ENCODE measurements at regions not wholly inside any gene's neighbourhood (a gene's known extent, or its start where the extent isn't known, plus 50 kb on each side); places are given as distances from the start of the nearest gene placed in this dataset.

DNA sequence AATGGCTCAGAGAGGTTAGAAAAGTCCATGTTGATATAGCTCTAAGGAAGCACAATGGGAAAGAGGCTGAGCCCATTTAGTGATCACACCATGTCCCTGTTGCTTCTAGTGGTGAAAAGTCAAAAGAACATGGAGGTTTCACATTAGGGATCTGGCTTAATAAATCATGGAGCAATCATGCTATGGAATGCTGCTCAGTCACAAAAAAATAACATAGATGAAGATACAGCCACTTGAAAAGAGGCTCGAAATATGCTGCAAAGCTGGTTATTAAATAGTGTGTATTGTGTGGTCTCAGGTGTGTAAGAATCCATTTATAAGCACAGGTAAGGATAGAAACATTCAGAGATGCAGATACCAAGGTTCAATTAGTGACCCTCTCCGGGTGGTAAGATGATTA is 63.6 kb upstream of the CPO start:
- Mint-ChIP-seq H3K36me3 (no peaks in the 10 kb centered on the region), H3K27ac (no peak overlapping the region), H3K4me3 (no peak overlapping the region), H3K4me1 (no peaks in the 10 kb centered on the region), H3K9me3 (no peaks in the 10 kb centered on the region), H3K27me3 (no peaks in the 10 kb centered on the region)
- DNase-seq, result no peak

DNA sequence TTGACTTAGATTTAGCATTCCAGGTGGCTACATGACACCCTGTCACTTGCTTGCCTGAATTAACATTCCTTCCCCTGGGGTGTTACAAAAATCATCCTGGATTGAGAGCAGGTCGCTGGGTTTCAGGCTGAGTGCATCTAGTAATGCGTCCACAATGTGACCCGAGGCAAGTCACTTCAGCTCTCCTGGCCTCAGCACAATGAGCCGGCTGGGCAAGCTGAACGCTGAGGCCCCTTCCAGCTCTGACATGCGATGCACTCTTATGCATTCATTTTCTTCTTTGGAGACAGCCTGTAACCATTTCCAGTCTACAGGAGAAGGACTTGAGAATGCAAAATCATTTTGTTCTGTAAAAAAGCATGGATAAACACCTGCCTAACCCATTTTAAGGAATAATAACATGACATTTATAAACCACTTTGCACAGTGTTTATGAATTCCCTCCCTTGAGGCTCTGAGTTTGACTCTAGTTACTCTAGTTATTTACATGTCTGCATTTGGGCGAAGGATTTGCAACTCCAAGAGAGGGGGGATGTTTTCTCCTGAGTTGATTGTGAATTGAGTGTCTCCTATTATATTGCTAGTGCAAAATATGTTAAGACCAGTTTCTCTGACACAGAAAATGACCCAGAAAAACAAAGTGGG is 63.0 kb upstream of the CPO start:
- H3K9me3 Mint-ChIP-seq, result no peaks in the 10 kb centered on the region
- no peak overlapping the region for H3K4me3 Mint-ChIP-seq
- DNase-seq, result no peak
- no peaks in the 10 kb centered on the region for H3K36me3 Mint-ChIP-seq
- no peak overlapping the region for H3K27ac Mint-ChIP-seq
- H3K27me3 Mint-ChIP-seq, result no peaks in the 10 kb centered on the region
- H3K4me1 Mint-ChIP-seq, result no peaks in the 10 kb centered on the region

DNA sequence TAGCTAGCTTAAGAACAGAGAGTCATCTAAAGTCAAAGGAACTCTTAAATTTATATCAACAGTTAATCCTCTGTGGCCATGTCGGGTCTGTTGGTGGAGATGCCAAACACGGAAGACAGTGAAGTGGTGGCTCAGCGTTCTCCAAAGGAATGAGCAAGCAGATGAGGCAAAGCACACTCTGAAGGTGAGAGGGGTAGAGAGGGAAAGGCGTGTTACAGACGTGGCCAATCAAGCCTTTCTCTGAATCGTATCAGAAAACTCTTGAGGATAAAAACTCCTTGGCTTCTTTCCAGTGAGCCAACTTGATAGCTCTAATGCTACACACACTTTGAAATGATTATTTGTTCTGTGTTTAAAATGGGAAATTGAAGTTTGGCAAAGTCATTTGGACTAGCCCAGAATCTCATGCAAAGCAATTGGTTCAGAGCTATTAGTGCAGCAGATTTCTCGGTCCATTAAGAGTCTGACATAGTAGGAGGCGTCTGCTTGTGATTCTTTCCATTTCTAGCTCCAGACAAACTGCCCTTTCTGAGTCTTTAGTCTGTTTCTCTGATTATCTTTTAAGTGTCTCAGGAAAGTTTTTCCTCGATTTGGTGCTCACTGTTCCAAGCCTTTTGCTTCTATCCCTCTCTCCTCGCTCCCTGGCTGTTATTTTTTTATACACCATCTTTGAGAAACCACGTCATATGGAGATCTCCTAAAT is 57.5 kb upstream of the CPO start:
- H3K4me3 Mint-ChIP-seq, result no peak overlapping the region
- DNase-seq, result no peak
- H3K27ac Mint-ChIP-seq, result no peak overlapping the region
- H3K4me1 Mint-ChIP-seq, result no peaks in the 10 kb centered on the region
- H3K36me3 Mint-ChIP-seq, result peaks cover 3% of the 10 kb centered on the region
- H3K27me3 Mint-ChIP-seq, result no peaks in the 10 kb centered on the region
- no peaks in the 10 kb centered on the region for H3K9me3 Mint-ChIP-seq

DNA sequence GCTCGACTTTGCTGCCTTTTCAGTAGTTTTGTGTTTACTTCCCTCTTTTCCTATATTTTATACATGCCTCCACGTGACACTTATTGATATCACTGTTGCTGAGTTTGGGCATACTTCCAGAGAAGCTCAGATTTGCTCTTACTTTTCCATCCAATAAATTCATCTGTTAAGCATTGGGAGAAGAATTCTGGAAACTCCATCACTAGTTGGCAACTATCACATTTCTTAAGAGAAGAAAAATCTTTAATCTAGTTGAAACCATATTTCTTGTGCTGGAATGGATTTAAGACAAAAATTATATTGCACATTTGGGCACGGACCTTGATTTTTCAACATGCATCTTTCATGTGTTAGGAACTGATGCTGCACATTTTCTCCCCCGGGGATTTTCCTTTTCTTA is 52.6 kb upstream of the CPO start:
- no peaks in the 10 kb centered on the region for H3K27me3 Mint-ChIP-seq
- H3K9me3 Mint-ChIP-seq, result no peaks in the 10 kb centered on the region
- peaks cover 5% of the 10 kb centered on the region for H3K36me3 Mint-ChIP-seq
- H3K27ac Mint-ChIP-seq, result no peak overlapping the region
- peaks cover 2% of the 10 kb centered on the region for H3K4me1 Mint-ChIP-seq
- no peak overlapping the region for H3K4me3 Mint-ChIP-seq
- DNase-seq, result no peak

DNA sequence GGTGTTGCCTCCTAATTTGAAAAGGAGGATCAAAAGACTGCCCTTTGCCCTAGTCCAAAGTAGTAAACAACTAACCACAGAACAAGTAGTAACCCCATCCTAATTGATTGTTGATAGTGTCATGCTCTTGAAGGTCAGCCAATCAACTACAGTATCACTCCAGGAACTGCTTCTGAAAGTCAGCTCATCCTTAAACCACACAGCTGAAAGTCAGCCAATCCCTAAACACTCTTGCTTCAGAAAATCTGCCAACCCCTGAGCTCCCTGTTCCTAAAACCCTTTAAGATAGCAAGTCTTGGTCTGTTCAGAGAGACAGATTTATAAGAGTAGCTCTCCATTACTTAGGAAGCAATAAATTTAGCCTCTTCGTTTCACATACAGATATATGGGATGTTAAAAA is 51.6 kb upstream of the CPO start:
- Mint-ChIP-seq H3K27ac (no peak overlapping the region), H3K9me3 (no peaks in the 10 kb centered on the region), H3K4me3 (no peak overlapping the region), H3K36me3 (peaks cover 2% of the 10 kb centered on the region), H3K27me3 (no peaks in the 10 kb centered on the region), H3K4me1 (peaks cover 2% of the 10 kb centered on the region)
- no peak for DNase-seq

Data from activated naive CD8-positive, alpha-beta T cell treated with anti-CD3 and anti-CD28 coated beads for 36 hours (primary cell).